SK-N-MC (cell line): ENCODE measurements at regions not wholly inside any gene's neighbourhood (a gene's known extent, or its start where the extent isn't known, plus 50 kb on each side); places are given as distances from the start of the nearest gene placed in this dataset.
"Not testable (repeated sequence)": the region's sequence is repeated elsewhere in the genome, so short reads cannot be mapped to it uniquely, and the experiment has no call there.

Experiments used
- DNase-seq: peaks from one replicate; pipeline ENCODE4 v3.0.0-alpha.2; 2011; ENCODE audit warnings: low read depth, low spot score
- H3K27ac ChIP-seq: fragments of 200-600 bp; sonication (generic); 2 replicates; pipeline ENCODE4 v1.5.1; 2016; ENCODE audit warnings: mixed run types
- H3K36me3 ChIP-seq: fragments of 200-600 bp; sonication (generic); 2 replicates; pipeline ENCODE4 v1.6.1; 2017; ENCODE audit warnings: antibody characterized with exemption, low read length, mixed read lengths; ENCODE audit not compliant: insufficient read depth
- H3K4me3 ChIP-seq: fragments of 200-600 bp; sonication (generic); 2 replicates; pipeline ENCODE4 v1.5.1; 2016
- H3K9ac ChIP-seq: fragments of 200-600 bp; sonication (generic); 2 replicates; pipeline ENCODE4 v1.8.0; 2017; ENCODE audit warnings: mixed run types, mixed read lengths; ENCODE audit not compliant: insufficient read length
- H3K9me3 ChIP-seq: fragments of 200-600 bp; sonication (generic); 2 replicates; pipeline ENCODE4 v1.6.1; 2017; ENCODE audit warnings: low read depth, mild to moderate bottlenecking, antibody characterized with exemption, low read length, moderate library complexity, mixed read lengths
- EZH2 ChIP-seq: fragments of 200-600 bp; sonication (generic); IDR thresholded peaks from one replicate; pipeline ENCODE4 v1.6.1; 2017; ENCODE audit warnings: antibody characterized with exemption
- FOXP2 ChIP-seq: optimal IDR thresholded peaks from 2 replicates; pipeline ENCODE3; 2011; ENCODE audit warnings: mild to moderate bottlenecking, moderate library complexity; ENCODE audit not compliant: insufficient read depth; ENCODE audit errors: extremely low read length, control extremely low read depth
- POLR2AphosphoS5 ChIP-seq: IDR thresholded peaks from 2 replicates; pipeline ENCODE4 v1.6.1; 2012; ENCODE audit warnings: mild to moderate bottlenecking, low read depth, low read length, borderline replicate concordance

DNA sequence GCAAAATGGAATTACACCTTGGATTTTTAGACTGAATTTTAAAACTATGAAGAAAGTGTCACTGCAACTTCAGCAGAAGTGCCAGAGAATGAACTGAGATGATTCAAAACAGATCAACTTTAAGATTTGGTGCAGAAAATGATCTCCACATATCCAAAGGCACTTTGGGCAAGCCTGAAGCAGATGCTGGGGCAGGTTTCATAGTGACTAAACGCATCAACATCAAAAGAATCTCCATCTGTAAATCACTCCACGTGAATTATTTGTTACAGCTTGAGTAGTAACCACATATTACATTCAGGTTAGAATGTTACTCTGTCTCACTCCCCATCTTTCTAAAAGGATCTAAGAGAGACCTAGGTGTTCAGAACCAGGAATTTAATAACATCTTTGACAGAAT lies 329.0 kb upstream of the ESRRG start:
- TF ChIP-seq FOXP2 (no peak), EZH2 (no peak), POLR2AphosphoS5 (no peak)

DNA sequence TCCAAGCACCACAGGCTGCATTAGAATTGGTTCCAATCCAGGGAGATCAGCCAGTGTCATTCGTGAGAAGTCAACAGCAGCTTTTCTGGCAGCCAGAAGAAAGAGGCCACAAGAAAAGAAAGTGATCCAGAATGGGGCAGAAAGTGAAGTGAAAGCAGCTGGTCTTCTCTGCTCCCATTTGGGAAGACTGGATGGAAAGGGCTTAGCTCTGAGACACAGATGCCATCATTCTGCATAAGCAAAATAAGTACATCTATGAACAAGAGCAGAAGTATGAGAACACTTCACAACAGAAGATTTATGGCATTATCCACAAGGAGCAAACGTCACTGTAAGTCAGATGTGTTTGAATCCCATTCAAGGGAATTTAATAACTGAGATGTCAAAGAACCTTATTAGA lies 326.5 kb upstream of the ESRRG start:
- no peak overlapping the region for H3K9ac ChIP-seq

More for the DNA sequence above, 329.0 kb upstream of the ESRRG start:
- no peak overlapping the region for H3K4me3 ChIP-seq
- H3K9me3 ChIP-seq = no peaks in the 10 kb centered on the region
- H3K36me3 ChIP-seq = no peaks in the 10 kb centered on the region
- DNase-seq = no peak
- no peak overlapping the region for H3K27ac ChIP-seq
- H3K9ac ChIP-seq = no peak overlapping the region

DNA sequence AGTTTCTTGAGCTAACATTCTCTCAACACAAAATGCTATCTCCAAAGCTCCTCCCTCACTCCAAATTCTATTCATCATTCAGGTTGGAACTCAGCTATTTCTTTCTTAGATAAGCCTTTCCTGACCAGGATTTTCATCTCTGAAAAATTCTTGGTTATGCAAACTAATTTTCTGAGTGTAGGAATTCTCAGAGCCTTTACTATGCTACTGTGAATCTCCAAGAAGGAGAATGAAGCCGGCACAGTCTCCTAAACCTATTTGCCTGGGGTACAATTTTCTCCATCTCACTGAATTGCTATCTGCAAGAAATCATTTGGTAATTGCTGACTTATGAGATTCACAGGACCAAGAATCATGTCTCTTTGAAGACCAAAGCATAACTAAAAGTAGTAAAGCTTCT lies 325.9 kb upstream of the ESRRG start:
- H3K4me3 ChIP-seq = no peak overlapping the region
- no peak for TF ChIP-seq EZH2
- no peak for TF ChIP-seq FOXP2
- TF ChIP-seq POLR2AphosphoS5 = no peak
- H3K27ac ChIP-seq = no peak overlapping the region
- DNase-seq = no peak
- H3K9me3 ChIP-seq = no peaks in the 10 kb centered on the region
- no peak overlapping the region for H3K9ac ChIP-seq
- H3K36me3 ChIP-seq = no peaks in the 10 kb centered on the region

More for the DNA sequence above, 326.5 kb upstream of the ESRRG start:
- H3K9me3 ChIP-seq = no peaks in the 10 kb centered on the region
- H3K4me3 ChIP-seq = no peak overlapping the region
- H3K27ac ChIP-seq = no peak overlapping the region
- TF ChIP-seq EZH2 (no peak), FOXP2 (no peak), POLR2AphosphoS5 (no peak)
- no peak for DNase-seq
- H3K36me3 ChIP-seq = no peaks in the 10 kb centered on the region

DNA sequence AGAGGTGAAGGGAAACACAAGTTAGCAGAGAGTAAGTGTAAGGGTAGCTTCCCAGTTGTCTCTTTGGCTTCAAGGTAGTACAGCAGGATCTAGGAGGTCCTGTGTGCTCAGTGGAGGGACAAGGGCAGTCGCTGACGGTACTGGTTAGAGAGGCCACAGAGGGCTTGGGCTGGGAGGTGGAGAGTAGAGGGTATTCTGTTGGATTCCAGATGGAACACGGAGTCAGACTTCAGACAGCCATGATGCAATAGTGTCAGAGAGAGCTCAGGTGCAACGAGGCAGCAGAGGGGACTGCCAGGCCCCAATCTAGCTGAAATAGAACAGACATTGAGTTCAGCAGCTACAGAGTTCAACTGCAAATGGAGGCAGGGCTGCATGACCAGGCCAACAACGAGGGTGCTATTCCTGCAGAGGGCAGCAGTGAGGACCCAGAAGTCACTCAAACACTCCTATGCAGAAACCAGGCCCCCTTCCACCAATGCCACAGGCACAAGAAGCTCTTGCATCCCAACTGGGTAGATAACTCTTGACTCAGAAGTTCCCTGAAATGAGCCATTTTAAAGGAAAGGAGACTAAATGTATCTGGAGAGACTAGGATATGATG lies 325.0 kb upstream of the ESRRG start:
- no peak overlapping the region for H3K9ac ChIP-seq
- TF ChIP-seq FOXP2 = no peak
- no peak for TF ChIP-seq EZH2
- no peak for TF ChIP-seq POLR2AphosphoS5
- H3K27ac ChIP-seq = no peak overlapping the region
- H3K36me3 ChIP-seq = no peaks in the 10 kb centered on the region
- no peak for DNase-seq
- no peaks in the 10 kb centered on the region for H3K9me3 ChIP-seq
- H3K4me3 ChIP-seq = no peak overlapping the region

DNA sequence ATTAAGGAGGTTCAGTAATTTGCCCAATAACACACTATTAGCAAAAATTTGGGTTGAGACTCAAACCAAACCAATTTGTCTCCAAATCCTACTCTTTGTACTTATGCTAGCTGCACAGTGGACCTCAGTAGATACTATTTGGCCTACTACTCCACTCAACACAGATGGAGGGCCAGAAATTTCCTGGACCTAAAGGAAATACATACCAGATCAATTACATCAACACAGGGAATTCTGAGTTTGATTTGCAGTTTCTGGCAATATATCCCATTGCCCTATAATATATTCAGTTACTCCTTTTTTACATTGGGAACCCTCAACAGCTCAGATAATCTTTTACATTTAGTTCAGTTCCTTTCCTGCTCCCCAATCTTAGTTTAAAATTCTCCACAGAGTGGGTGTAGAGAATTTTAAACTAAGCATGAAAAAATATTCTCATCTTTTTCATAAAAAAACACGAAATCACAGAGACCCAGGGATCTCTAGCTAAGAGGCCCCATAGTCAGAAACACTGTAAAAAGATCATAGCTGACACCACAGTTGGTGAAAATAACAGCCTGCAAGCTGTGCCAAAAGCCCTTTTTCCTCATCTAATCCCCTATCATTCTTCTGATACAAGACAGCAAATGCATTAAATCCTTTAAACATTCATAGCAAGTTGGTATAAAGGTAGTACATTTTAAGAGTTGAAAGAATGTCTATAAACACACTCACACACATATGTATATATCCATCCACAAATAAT lies 317.7 kb upstream of the ESRRG start:
- TF ChIP-seq POLR2AphosphoS5 = no peak
- no peak for TF ChIP-seq FOXP2
- H3K36me3 ChIP-seq = no peaks in the 10 kb centered on the region
- no peak overlapping the region for H3K9ac ChIP-seq
- DNase-seq = no peak
- no peak overlapping the region for H3K27ac ChIP-seq
- no peaks in the 10 kb centered on the region for H3K9me3 ChIP-seq
- no peak overlapping the region for H3K4me3 ChIP-seq

DNA sequence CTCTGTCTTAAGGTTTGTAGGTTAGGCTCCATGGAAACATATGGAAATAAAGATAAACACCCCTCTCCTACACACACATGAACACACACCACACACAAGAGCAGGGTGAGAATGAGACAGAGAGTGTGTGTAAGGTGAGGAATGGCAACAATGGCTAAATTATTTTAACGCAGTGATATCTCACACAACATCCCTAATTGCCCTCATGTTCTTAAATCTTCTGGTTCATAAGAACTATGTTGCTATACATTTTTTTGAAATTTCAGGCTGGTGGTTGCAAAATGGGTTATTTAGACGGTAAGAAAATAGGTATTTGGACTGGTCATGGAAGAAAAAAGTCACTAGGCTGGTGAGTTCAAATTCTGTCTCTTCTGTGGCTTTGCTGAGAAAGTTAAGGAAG lies 316.7 kb upstream of the ESRRG start:
- Histone ChIP-seq H3K4me3 (no peak overlapping the region), H3K9ac (no peak overlapping the region), H3K27ac (no peak overlapping the region), H3K9me3 (no peaks in the 10 kb centered on the region), H3K36me3 (no peaks in the 10 kb centered on the region)
- no peak for DNase-seq
- no peak for TF ChIP-seq FOXP2
- no peak for TF ChIP-seq POLR2AphosphoS5

DNA sequence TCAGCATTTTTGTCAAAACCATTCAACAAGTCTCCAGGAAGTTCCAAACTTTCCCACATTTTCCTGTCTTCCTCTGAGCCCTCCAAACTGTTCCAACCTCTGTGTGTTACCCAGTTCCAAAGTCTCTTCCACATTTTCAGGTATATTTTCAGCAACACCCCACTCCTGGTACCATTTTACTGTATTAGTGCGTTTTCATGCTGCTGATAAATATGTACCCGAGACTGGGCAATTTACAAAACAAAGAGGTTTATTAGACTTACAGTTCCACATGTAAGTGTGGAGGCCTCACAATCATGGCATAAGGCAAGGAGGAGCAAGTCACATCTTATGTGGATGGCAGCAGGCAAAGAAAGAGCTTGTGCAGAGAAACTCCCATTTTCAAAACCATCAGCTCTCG lies 315.9 kb upstream of the ESRRG start:
- not testable (repeated sequence) for H3K4me3 ChIP-seq, H3K27ac ChIP-seq, H3K36me3 ChIP-seq, DNase-seq, H3K9me3 ChIP-seq, H3K9ac ChIP-seq

DNA sequence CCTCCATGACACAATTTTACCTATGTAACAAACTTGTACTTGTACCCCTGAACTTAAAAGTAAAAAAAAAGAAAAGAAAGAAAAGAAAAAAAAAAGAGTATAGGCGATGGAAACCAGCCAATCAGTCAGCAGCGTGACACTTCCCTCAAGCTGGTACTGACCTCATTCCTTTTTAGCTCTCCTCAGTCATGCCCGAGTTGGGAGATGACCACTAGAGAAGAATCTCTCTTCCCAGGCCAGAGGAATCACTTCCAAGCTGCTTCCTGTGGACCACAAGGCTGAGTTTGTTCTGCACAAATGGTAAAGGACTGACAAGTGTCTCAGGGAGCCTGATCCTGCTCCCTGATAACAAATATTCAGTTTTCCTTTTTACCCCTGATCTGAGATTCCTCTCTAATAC lies 313.5 kb upstream of the ESRRG start:
- Histone ChIP-seq H3K36me3 (no peaks in the 10 kb centered on the region), H3K9me3 (no peaks in the 10 kb centered on the region), H3K27ac (no peak overlapping the region), H3K9ac (no peak overlapping the region), H3K4me3 (no peak overlapping the region)
- no peak for DNase-seq
- TF ChIP-seq POLR2AphosphoS5 (no peak), EZH2 (no peak), FOXP2 (no peak)
